PC-9 (cell line): ENCODE measurements at regions not wholly inside any gene's neighbourhood (a gene's known extent, or its start where the extent isn't known, plus 50 kb on each side); places are given as distances from the start of the nearest gene placed in this dataset.

Experiments
- CTCF ChIP-seq: fragments of 200-600 bp; sonication (generic); conservative IDR thresholded peaks from 2 replicates; pipeline ENCODE4 v1.6.1; 2017; ENCODE audit warnings: mixed run types, antibody characterized with exemption, mild to moderate bottlenecking, moderate library complexity
- EZH2 ChIP-seq: fragments of 200-600 bp; sonication (generic); IDR thresholded peaks from 2 replicates; pipeline ENCODE4 v1.8.0; 2017; ENCODE audit warnings: antibody characterized with exemption, low read depth

- TF ChIP-seq CTCF: no peak
- TF ChIP-seq EZH2: no peak
Measured at GRCh38 chr2:38233231-38233983, 143.7 kb downstream of the ATL2 start.
